K562 (cell line): ENCODE measurements at regions not wholly inside any gene's neighbourhood (a gene's known extent, or its start where the extent isn't known, plus 50 kb on each side); places are given as distances from the start of the nearest gene placed in this dataset.

Source experiments
- DMBX1 ChIP-seq: fragments of 250-450 bp; sonication (Bioruptor Pico); IDR thresholded peaks from 2 replicates; pipeline ENCODE4 v1.8.0; 2022; ENCODE audit warnings: inconsistent platforms, mild to moderate bottlenecking, moderate library complexity, borderline replicate concordance
- FOXA3 ChIP-seq, 2 experiments: fragments of 450-650 bp in 1 of 2; sonication (generic) in 1 of 2; formaldehyde crosslinking; IDR thresholded peaks in 1 of 2; conservative IDR thresholded peaks in 1 of 2; 2 replicates each; pipeline versions ENCODE4 v1.4.0 to v1.8.0; 2020 to 2022; ENCODE audit warnings: mild to moderate bottlenecking in 2 of 2, missing genetic modification reagents in 1 of 2
- FOXK1 ChIP-seq: sonication (generic); formaldehyde crosslinking; IDR thresholded peaks from 2 replicates; pipeline ENCODE4 v1.8.0; 2022; ENCODE audit warnings: missing genetic modification reagents, mild to moderate bottlenecking, borderline replicate concordance
- HNRNPUL1 ChIP-seq: fragments of 200-400 bp; formaldehyde crosslinking; IDR thresholded peaks from 2 replicates; pipeline ENCODE4 v1.6.1; 2017; ENCODE audit warnings: low read length
- NELFE ChIP-seq: IDR thresholded peaks from 2 replicates; pipeline ENCODE4 v1.6.1; 2011; ENCODE audit warnings: mild to moderate bottlenecking; ENCODE audit not compliant: insufficient read depth, insufficient read length
- NFYB ChIP-seq: IDR thresholded peaks from 2 replicates; pipeline ENCODE4 v1.6.1; 2011; ENCODE audit warnings: mild to moderate bottlenecking, moderate library complexity; ENCODE audit not compliant: insufficient read length; ENCODE audit errors: extremely low read depth
- SMAD3 ChIP-seq: fragments of 450-650 bp; formaldehyde crosslinking; conservative IDR thresholded peaks from 2 replicates; pipeline ENCODE4 v1.4.0; 2020; ENCODE audit warnings: mild to moderate bottlenecking
- TOE1 ChIP-seq, 2 experiments: fragments of 450-650 bp in 1 of 2; sonication (generic) in 1 of 2; formaldehyde crosslinking in 1 of 2; IDR thresholded peaks; 2 replicates each; pipeline versions ENCODE4 v1.7.1 to v1.8.0; 2016 to 2022; ENCODE audit warnings: borderline replicate concordance in 2 of 2, mild to moderate bottlenecking in 2 of 2, antibody characterized with exemption in 1 of 2, inconsistent platforms in 1 of 2, low read depth in 1 of 2, missing genetic modification reagents in 1 of 2, moderate library complexity in 1 of 2
- ZNF384 ChIP-seq: IDR thresholded peaks from 2 replicates; pipeline ENCODE4 v1.6.1; 2012; ENCODE audit warnings: low read depth, low read length, improper control_type of control experiment
- ZNF785 ChIP-seq: fragments of 250-450 bp; sonication (Bioruptor Pico); IDR thresholded peaks from 2 replicates; pipeline ENCODE4 v1.4.0; 2020; ENCODE audit warnings: mild to moderate bottlenecking
- TF ChIP-seq, protein P1 (sequence below): sonication (generic); formaldehyde crosslinking; IDR thresholded peaks from 2 replicates; pipeline ENCODE4 v1.8.0; 2022; ENCODE audit warnings: mild to moderate bottlenecking, missing genetic modification reagents, borderline replicate concordance
- TF ChIP-seq, protein P2 (sequence below): sonication (generic); formaldehyde crosslinking; IDR thresholded peaks from 2 replicates; pipeline ENCODE4 v1.8.0; 2023; ENCODE audit warnings: mild to moderate bottlenecking, missing genetic modification reagents
- TF ChIP-seq, protein P3 (sequence below): fragments of 250-450 bp; sonication (Bioruptor Pico); IDR thresholded peaks from 2 replicates; pipeline ENCODE4 v1.6.1; 2021; ENCODE audit warnings: mild to moderate bottlenecking
- TF ChIP-seq, protein P4 (sequence below): fragments of 250-450 bp; sonication (Bioruptor Pico); IDR thresholded peaks from 2 replicates; pipeline ENCODE4 v1.4.0; 2020; ENCODE audit warnings: mild to moderate bottlenecking, moderate library complexity

DNA sequence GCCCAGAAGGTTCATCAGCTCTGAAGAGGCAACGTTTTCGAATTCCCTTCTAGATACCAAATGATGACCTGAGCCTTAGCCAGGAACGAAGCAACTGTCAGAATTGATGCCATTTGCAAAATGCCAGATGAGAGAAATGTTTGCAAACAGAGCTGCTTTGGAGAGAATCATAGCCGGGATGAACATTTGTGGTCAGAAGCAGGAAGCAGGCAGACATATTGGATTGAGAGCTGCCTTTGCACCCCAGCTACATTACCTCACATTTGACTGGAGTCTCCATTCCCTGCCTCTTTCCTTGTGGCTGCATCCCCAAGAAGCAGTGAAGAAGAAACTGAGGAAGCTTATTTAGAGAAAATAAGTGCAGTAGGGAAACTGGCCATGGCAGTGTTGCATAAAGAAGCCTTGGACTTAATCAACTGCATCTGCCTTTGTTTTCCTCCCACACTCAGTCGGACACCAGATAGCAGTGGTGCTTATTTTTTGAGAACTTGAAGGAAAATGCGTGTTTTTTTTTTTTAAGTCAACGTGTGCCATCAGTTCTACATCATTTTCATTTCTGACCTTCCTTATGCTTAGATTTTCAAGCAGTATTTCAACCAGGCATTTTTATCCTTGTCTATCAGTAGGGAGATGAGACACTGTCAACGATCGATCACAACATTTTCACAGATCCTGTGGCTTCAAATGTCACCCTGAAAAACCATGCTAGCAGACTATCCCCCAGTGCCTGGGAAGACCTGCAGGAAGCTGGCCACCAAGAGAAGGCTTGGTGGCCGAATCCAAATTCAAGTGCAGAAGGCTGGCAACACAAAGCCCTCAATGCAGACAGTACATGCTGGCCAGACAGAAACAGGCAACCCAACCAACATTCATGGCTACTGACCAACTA, 541.2 kb upstream of the JARID2 start (continued):
- peak; percentile 66 for TF ChIP-seq DMBX1 (CRISPR knock-in tag)
- no peak for TF ChIP-seq HNRNPUL1
- TF ChIP-seq FOXA3 (CRISPR knock-in tag; conservative IDR thresholded peaks at IDR 0.05 in 1 of 2, IDR thresholded peaks at IDR 0.05 in 1 of 2), result no peak
- TF ChIP-seq FOXK1 (CRISPR knock-in tag), result no peak
- no peak for TF ChIP-seq SMAD3 (CRISPR knock-in tag)
- TF ChIP-seq, protein P1, sequence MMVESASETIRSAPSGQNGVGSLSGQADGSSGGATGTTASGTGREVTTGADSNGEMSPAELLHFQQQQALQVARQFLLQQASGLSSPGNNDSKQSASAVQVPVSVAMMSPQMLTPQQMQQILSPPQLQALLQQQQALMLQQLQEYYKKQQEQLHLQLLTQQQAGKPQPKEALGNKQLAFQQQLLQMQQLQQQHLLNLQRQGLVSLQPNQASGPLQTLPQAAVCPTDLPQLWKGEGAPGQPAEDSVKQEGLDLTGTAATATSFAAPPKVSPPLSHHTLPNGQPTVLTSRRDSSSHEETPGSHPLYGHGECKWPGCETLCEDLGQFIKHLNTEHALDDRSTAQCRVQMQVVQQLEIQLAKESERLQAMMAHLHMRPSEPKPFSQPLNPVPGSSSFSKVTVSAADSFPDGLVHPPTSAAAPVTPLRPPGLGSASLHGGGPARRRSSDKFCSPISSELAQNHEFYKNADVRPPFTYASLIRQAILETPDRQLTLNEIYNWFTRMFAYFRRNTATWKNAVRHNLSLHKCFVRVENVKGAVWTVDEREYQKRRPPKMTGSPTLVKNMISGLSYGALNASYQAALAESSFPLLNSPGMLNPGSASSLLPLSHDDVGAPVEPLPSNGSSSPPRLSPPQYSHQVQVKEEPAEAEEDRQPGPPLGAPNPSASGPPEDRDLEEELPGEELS (CRISPR knock-in tag), result no peak
- TF ChIP-seq, protein P2, sequence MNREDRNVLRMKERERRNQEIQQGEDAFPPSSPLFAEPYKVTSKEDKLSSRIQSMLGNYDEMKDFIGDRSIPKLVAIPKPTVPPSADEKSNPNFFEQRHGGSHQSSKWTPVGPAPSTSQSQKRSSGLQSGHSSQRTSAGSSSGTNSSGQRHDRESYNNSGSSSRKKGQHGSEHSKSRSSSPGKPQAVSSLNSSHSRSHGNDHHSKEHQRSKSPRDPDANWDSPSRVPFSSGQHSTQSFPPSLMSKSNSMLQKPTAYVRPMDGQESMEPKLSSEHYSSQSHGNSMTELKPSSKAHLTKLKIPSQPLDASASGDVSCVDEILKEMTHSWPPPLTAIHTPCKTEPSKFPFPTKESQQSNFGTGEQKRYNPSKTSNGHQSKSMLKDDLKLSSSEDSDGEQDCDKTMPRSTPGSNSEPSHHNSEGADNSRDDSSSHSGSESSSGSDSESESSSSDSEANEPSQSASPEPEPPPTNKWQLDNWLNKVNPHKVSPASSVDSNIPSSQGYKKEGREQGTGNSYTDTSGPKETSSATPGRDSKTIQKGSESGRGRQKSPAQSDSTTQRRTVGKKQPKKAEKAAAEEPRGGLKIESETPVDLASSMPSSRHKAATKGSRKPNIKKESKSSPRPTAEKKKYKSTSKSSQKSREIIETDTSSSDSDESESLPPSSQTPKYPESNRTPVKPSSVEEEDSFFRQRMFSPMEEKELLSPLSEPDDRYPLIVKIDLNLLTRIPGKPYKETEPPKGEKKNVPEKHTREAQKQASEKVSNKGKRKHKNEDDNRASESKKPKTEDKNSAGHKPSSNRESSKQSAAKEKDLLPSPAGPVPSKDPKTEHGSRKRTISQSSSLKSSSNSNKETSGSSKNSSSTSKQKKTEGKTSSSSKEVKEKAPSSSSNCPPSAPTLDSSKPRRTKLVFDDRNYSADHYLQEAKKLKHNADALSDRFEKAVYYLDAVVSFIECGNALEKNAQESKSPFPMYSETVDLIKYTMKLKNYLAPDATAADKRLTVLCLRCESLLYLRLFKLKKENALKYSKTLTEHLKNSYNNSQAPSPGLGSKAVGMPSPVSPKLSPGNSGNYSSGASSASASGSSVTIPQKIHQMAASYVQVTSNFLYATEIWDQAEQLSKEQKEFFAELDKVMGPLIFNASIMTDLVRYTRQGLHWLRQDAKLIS (CRISPR knock-in tag), result no peak
- TF ChIP-seq, protein P3, sequence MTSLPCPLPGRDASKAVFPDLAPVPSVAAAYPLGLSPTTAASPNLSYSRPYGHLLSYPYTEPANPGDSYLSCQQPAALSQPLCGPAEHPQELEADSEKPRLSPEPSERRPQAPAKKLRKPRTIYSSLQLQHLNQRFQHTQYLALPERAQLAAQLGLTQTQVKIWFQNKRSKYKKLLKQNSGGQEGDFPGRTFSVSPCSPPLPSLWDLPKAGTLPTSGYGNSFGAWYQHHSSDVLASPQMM (CRISPR knock-in tag), result no peak
- no peak for TF ChIP-seq NELFE
- TF ChIP-seq ZNF785 (CRISPR knock-in tag), result no peak
- TF ChIP-seq TOE1 (IDR thresholded peaks at IDR 0.05; ENCODE audit: borderline replicate concordance), result no peak
- no peak for TF ChIP-seq TOE1 (CRISPR knock-in tag; IDR thresholded peaks at IDR 0.05; ENCODE audit: borderline replicate concordance, low read depth)
- no peak for TF ChIP-seq NFYB
- peak; percentile 50; the same call in 1 of the 2 replicates for TF ChIP-seq ZNF384
- TF ChIP-seq, protein P4, sequence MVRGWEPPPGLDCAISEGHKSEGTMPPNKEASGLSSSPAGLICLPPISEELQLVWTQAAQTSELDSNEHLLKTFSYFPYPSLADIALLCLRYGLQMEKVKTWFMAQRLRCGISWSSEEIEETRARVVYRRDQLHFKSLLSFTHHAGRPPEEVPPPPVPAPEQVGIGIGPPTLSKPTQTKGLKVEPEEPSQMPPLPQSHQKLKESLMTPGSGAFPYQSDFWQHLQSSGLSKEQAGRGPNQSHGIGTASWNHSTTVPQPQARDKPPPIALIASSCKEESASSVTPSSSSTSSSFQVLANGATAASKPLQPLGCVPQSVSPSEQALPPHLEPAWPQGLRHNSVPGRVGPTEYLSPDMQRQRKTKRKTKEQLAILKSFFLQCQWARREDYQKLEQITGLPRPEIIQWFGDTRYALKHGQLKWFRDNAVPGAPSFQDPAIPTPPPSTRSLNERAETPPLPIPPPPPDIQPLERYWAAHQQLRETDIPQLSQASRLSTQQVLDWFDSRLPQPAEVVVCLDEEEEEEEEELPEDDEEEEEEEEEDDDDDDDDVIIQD (CRISPR knock-in tag), result no peak
